Activated naive CD4-positive, alpha-beta T cell treated with anti-CD3 and anti-CD28 coated beads, Interleukin-2, amount 50 U/mL, for 72 hours (primary cell): ENCODE measurements at regions not wholly inside any gene's neighbourhood (a gene's known extent, or its start where the extent isn't known, plus 50 kb on each side); places are given as distances from the start of the nearest gene placed in this dataset.

Experiments
- ATAC-seq, 2 donors: fragments of 150-1000 bp; cut with Tn5 transposase; 2 replicates each; pipeline ENCODE4 v1.10.0; 2021; ENCODE audit warnings: mild to moderate bottlenecking in 2 of 2, moderate library complexity in 2 of 2
- DNase-seq, 2 donors: peaks; one replicate each; pipeline ENCODE4 v3.0.0; 2021 to 2022; ENCODE audit warnings: low spot score in 2 of 2
- H3K27ac Mint-ChIP-seq, 2 donors: one replicate each; pipeline ENCODE4 v1.8.0; 2022; ENCODE audit warnings: mild to moderate bottlenecking in 2 of 2, mixed read lengths in 2 of 2
- H3K36me3 Mint-ChIP-seq, 2 donors: one replicate each; pipeline ENCODE4 v1.8.0; 2022; ENCODE audit warnings: mixed read lengths in 2 of 2
- H3K9me3 Mint-ChIP-seq, 2 donors: one replicate each; pipeline ENCODE4 v1.8.0; 2022; ENCODE audit warnings: mixed read lengths in 2 of 2

GRCh38 chr14:84857571-84857970 is 672.4 kb upstream of the FLRT2 start:
- DNase-seq (no peak), ATAC-seq (no peak)
- Mint-ChIP-seq H3K9me3 (peaks cover 18 to 20% of the 10 kb centered on the region in 2 donors), H3K36me3 (peaks cover 0 to 5% of the 10 kb centered on the region in 2 donors), H3K27ac (no peak overlapping the region)

- Mint-ChIP-seq H3K27ac (no peak overlapping the region), H3K9me3 (peaks cover 16 to 24% of the 10 kb centered on the region in 2 donors), H3K36me3 (peaks cover 0 to 5% of the 10 kb centered on the region in 2 donors)
- ATAC-seq (no peak), DNase-seq (no peak)
Measured at GRCh38 chr14:84859116-84859515, 670.8 kb upstream of the FLRT2 start.

GRCh38 chr14:84864548-84865271 is 665.2 kb upstream of the FLRT2 start:
- ATAC-seq (no peak), DNase-seq (no peak)
- Mint-ChIP-seq H3K9me3 (peaks cover 12 to 23% of the 10 kb centered on the region in 2 donors), H3K36me3 (peaks cover 0 to 5% of the 10 kb centered on the region in 2 donors), H3K27ac (no peak overlapping the region)

GRCh38 chr14:84871734-84872133 is 658.2 kb upstream of the FLRT2 start:
- no peak overlapping the region for H3K27ac Mint-ChIP-seq
- DNase-seq (no peak), ATAC-seq (no peak)
- no peaks in the 10 kb centered on the region for H3K36me3 Mint-ChIP-seq
- peaks cover 7 to 23% of the 10 kb centered on the region in 2 donors for H3K9me3 Mint-ChIP-seq

- no peak for DNase-seq
- H3K36me3 Mint-ChIP-seq = no peaks in the 10 kb centered on the region
- H3K27ac Mint-ChIP-seq = no peak overlapping the region
- no peak for ATAC-seq
- H3K9me3 Mint-ChIP-seq = peaks cover 13 to 23% of the 10 kb centered on the region in 2 donors
Measured at GRCh38 chr14:84874436-84874835, 655.5 kb upstream of the FLRT2 start.

GRCh38 chr14:84877061-84877460 is 652.9 kb upstream of the FLRT2 start:
- DNase-seq (no peak), ATAC-seq (no peak)
- no peak overlapping the region for H3K27ac Mint-ChIP-seq
- H3K36me3 Mint-ChIP-seq = no peaks in the 10 kb centered on the region
- H3K9me3 Mint-ChIP-seq = peaks cover 9 to 12% of the 10 kb centered on the region in 2 donors

GRCh38 chr14:84882830-84883229 is 647.1 kb upstream of the FLRT2 start:
- Mint-ChIP-seq H3K27ac (no peak overlapping the region), H3K9me3 (peaks cover 11 to 31% of the 10 kb centered on the region in 2 donors), H3K36me3 (peaks cover 0 to 9% of the 10 kb centered on the region in 2 donors)
- ATAC-seq (no peak), DNase-seq (no peak)

GRCh38 chr14:84885061-84885460 is 644.9 kb upstream of the FLRT2 start:
- H3K9me3 Mint-ChIP-seq = peaks cover 20 to 39% of the 10 kb centered on the region in 2 donors
- peaks cover 0 to 9% of the 10 kb centered on the region in 2 donors for H3K36me3 Mint-ChIP-seq
- no peak overlapping the region for H3K27ac Mint-ChIP-seq
- no peak for ATAC-seq
- no peak for DNase-seq

GRCh38 chr14:84891404-84891803 is 638.5 kb upstream of the FLRT2 start:
- peaks cover 22 to 34% of the 10 kb centered on the region in 2 donors for H3K9me3 Mint-ChIP-seq
- no peak for ATAC-seq

GRCh38 chr14:84894254-84894653 is 635.7 kb upstream of the FLRT2 start:
- ATAC-seq (no peak), DNase-seq (no peak)
- Mint-ChIP-seq H3K9me3 (peaks cover 27 to 28% of the 10 kb centered on the region in 2 donors), H3K36me3 (peaks cover 0 to 7% of the 10 kb centered on the region in 2 donors), H3K27ac (no peak overlapping the region)

More at GRCh38 chr14:84891404-84891803, 638.5 kb upstream of the FLRT2 start:
- Mint-ChIP-seq H3K36me3 (peaks cover 0 to under 1% of the 10 kb centered on the region in 2 donors), H3K27ac (no peak overlapping the region)
- no peak for DNase-seq

- DNase-seq (no peak), ATAC-seq (no peak)
- Mint-ChIP-seq H3K9me3 (peaks cover 15 to 19% of the 10 kb centered on the region in 2 donors), H3K36me3 (no peaks in the 10 kb centered on the region), H3K27ac (no peak overlapping the region)
Measured at GRCh38 chr14:84922370-84922769, 607.6 kb upstream of the FLRT2 start.

- H3K9me3 Mint-ChIP-seq = peaks cover 10 to 11% of the 10 kb centered on the region in 2 donors
- H3K27ac Mint-ChIP-seq = no peak overlapping the region
- no peaks in the 10 kb centered on the region for H3K36me3 Mint-ChIP-seq
- DNase-seq (no peak), ATAC-seq (no peak)
Measured at GRCh38 chr14:84926656-84927055, 603.3 kb upstream of the FLRT2 start.

- no peaks in the 10 kb centered on the region for H3K36me3 Mint-ChIP-seq
Measured at GRCh38 chr14:84927096-84927827, 602.7 kb upstream of the FLRT2 start.

GRCh38 chr14:84929086-84929485 is 600.9 kb upstream of the FLRT2 start:
- Mint-ChIP-seq H3K27ac (no peak overlapping the region), H3K36me3 (no peaks in the 10 kb centered on the region), H3K9me3 (peaks cover 15 to 18% of the 10 kb centered on the region in 2 donors)
- DNase-seq (no peak), ATAC-seq (no peak)

More at GRCh38 chr14:84927096-84927827, 602.7 kb upstream of the FLRT2 start:
- Mint-ChIP-seq H3K9me3 (peaks cover 13 to 15% of the 10 kb centered on the region in 2 donors), H3K27ac (no peak overlapping the region)
- no peak for ATAC-seq
- no peak for DNase-seq

GRCh38 chr14:84929834-84930233 is 600.1 kb upstream of the FLRT2 start:
- Mint-ChIP-seq H3K27ac (no peak overlapping the region), H3K36me3 (no peaks in the 10 kb centered on the region)
- ATAC-seq = no peak

GRCh38 chr14:84937016-84937415 is 592.9 kb upstream of the FLRT2 start:
- ATAC-seq = no peak

More at GRCh38 chr14:84929834-84930233, 600.1 kb upstream of the FLRT2 start:
- H3K9me3 Mint-ChIP-seq = peaks cover 10 to 17% of the 10 kb centered on the region in 2 donors
- no peak for DNase-seq

GRCh38 chr14:84937449-84937848 is 592.5 kb upstream of the FLRT2 start:
- no peak for ATAC-seq
- no peak overlapping the region for H3K27ac Mint-ChIP-seq
- H3K36me3 Mint-ChIP-seq = peaks cover 0 to 10% of the 10 kb centered on the region in 2 donors
- H3K9me3 Mint-ChIP-seq = peaks cover 28 to 31% of the 10 kb centered on the region in 2 donors
- no peak for DNase-seq

More at GRCh38 chr14:84937016-84937415, 592.9 kb upstream of the FLRT2 start:
- H3K27ac Mint-ChIP-seq = no peak overlapping the region
- DNase-seq = no peak
- H3K9me3 Mint-ChIP-seq = peaks cover 32 to 35% of the 10 kb centered on the region in 2 donors
- peaks cover 0 to 10% of the 10 kb centered on the region in 2 donors for H3K36me3 Mint-ChIP-seq
